ENCODE measurements at regions not wholly inside any gene's neighbourhood (a gene's known extent, or its start where the extent isn't known, plus 50 kb on each side); places are given as distances from the start of the nearest gene placed in this dataset.

- Histone ChIP-seq H3K27ac (no peak overlapping the region), H3K36me3 (replicated peaks in 1 of 2) (no peaks in the 10 kb centered on the region), H3K27me3 (no peaks in the 10 kb centered on the region), H3K4me1 (replicated peaks in 1 of 2) (no peaks in the 10 kb centered on the region), H3K4me3 (no peak overlapping the region), H3K9me3 (replicated peaks in 1 of 3) (no peaks in the 10 kb centered on the region)
- no peak for DNase-seq
- 49 to 100% (median 84%) methylated on average over 1 to 3 of the region's 3 CpGs for WGBS, 4 donors
- TF ChIP-seq CTCF (IDR thresholded peaks at IDR 0.05) (no peak), POLR2A (IDR thresholded peaks at IDR 0.05) (no peak)
- intact Hi-C loops (cut with DNase I): no loop called here
Measured at GRCh38 chrX:150224676-150225075, 138.4 kb upstream of the MAMLD1 start.

- H3K9me3 ChIP-seq (replicated peaks in 1 of 3): no peaks in the 10 kb centered on the region
- TF ChIP-seq CTCF (IDR thresholded peaks at IDR 0.05) (no peak), POLR2A (IDR thresholded peaks at IDR 0.05) (no peak)
- 62 to 78% (median 74%) methylated on average over 3 of the region's 3 CpGs for WGBS, 4 donors
- no peaks in the 10 kb centered on the region for H3K4me1 ChIP-seq (replicated peaks in 1 of 2)
- H3K27ac ChIP-seq: no peak overlapping the region
- intact Hi-C loops (cut with DNase I): no loop called here
- H3K36me3 ChIP-seq (replicated peaks in 1 of 2): no peaks in the 10 kb centered on the region
- H3K27me3 ChIP-seq: no peaks in the 10 kb centered on the region
- H3K4me3 ChIP-seq: no peak overlapping the region
- DNase-seq: no peak
Measured at GRCh38 chrX:150225266-150225665, 137.9 kb upstream of the MAMLD1 start.

- 54 to 77% (median 62%) methylated on average over 4 to 11 of the region's 11 CpGs; no CpG with 5 or more reads in 1 of the 4 donors for WGBS, 4 donors
- Histone ChIP-seq H3K27me3 (no peaks in the 10 kb centered on the region), H3K9me3 (replicated peaks in 1 of 3) (no peaks in the 10 kb centered on the region), H3K4me3 (no peak overlapping the region), H3K27ac (no peak overlapping the region), H3K4me1 (replicated peaks in 1 of 2) (no peaks in the 10 kb centered on the region), H3K36me3 (replicated peaks in 1 of 2) (no peaks in the 10 kb centered on the region)
- no peak for TF ChIP-seq POLR2A (IDR thresholded peaks at IDR 0.05)
- no peak for TF ChIP-seq CTCF (IDR thresholded peaks at IDR 0.05)
- no peak for DNase-seq
- intact Hi-C loops (cut with DNase I): no loop called here
Measured at GRCh38 chrX:150225756-150226155, 137.4 kb upstream of the MAMLD1 start.

- no peak overlapping the region for H3K4me3 ChIP-seq
- H3K27ac ChIP-seq: no peak overlapping the region
- DNase-seq: no peak
- H3K9me3 ChIP-seq (replicated peaks in 1 of 3): no peaks in the 10 kb centered on the region
- no peaks in the 10 kb centered on the region for H3K36me3 ChIP-seq (replicated peaks in 1 of 2)
- no peak for TF ChIP-seq POLR2A (IDR thresholded peaks at IDR 0.05)
- WGBS, 4 donors: 68 to 93% (median 85%) methylated on average over 3 to 9 of the region's 9 CpGs
- H3K27me3 ChIP-seq: no peaks in the 10 kb centered on the region
- intact Hi-C loops (cut with DNase I): no loop called here
- no peaks in the 10 kb centered on the region for H3K4me1 ChIP-seq (replicated peaks in 1 of 2)
Measured at GRCh38 chrX:150226223-150226965, 136.7 kb upstream of the MAMLD1 start.

- TF ChIP-seq POLR2A (IDR thresholded peaks at IDR 0.05) (no peak), CTCF (IDR thresholded peaks at IDR 0.05) (no peak)
- H3K27ac ChIP-seq: no peak overlapping the region
- intact Hi-C loops (cut with DNase I): no loop called here
- no peaks in the 10 kb centered on the region for H3K9me3 ChIP-seq (replicated peaks in 1 of 3)
- no peaks in the 10 kb centered on the region for H3K4me1 ChIP-seq (replicated peaks in 1 of 2)
- H3K27me3 ChIP-seq: no peaks in the 10 kb centered on the region
- H3K4me3 ChIP-seq: no peak overlapping the region
- H3K36me3 ChIP-seq (replicated peaks in 1 of 2): no peaks in the 10 kb centered on the region
- 54 to 71% (median 69%) methylated on average over 4 to 7 of the region's 7 CpGs for WGBS, 4 donors
- no peak for DNase-seq
Measured at GRCh38 chrX:150227321-150227860, 135.7 kb upstream of the MAMLD1 start.

Data from adrenal gland (tissue), 9 donors.